NCI-H1436 (cell line): ENCODE measurements at regions not wholly inside any gene's neighbourhood (a gene's known extent, or its start where the extent isn't known, plus 50 kb on each side); places are given as distances from the start of the nearest gene placed in this dataset.

Source experiments
- DNase-seq: peaks from one replicate; lab custom pipeline; 2025; lab: John Stamatoyannopoulos, UW

DNA sequence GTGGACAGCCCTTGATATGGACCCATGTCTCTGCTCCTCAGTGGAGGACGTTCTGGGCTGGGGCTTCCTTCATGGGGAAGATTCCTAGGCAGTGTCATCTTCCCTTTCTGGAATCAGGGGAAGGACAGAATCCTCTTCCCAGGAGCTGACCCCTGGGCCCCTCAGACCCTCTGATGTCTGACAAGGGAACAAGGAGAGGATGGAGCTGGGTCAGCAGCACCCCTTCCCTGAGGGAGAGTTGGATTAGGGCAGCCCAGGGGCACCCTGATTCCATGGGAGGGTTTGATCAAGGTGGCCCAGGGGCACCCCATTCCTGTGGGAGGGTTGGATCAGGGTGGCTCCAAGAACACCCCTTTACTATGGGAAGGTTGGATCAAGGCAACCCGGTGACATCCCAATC lies 86.5 kb downstream of the ACKR3 start:
- DNase-seq: no peak

DNA sequence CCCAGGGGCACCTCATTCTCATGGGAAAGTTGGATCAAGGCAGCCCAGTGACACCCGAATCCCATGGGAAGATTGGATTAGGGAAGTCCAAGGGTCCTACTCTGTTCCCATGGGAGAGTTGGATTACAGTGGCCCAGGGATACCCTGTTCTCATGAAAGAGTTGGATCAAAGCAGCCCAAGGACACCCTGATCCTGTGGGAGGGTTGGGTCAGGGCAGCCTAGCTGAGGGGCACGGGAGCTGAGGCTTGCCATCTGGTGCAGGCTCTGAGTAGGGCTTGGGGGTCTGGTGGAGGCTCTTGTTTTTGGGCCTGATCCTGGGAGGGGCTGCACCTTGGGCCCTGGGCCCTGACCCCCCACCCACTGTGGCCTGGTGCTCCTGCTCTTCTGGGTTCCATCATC lies 87.1 kb downstream of the ACKR3 start:
- DNase-seq: no peak

DNA sequence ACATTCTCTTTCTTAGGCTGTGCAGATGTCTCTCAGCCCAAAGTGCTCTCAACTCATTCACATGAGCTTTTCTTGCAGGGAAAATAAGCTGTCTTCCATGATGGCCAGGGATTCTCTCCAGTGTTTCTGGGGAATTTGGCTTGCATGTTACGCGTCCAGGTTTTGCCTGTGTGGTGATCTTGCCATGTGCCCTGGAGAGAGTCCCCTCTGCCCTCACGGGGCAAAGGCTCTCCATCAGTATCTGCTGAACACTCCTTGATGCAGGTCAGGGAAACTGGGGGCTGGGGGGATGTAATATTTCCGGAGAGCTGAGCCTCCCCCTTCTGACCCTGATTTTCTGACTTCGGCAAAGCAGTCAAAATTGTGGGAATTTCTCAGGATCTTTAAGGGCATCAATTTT lies 87.6 kb downstream of the ACKR3 start:
- no peak for DNase-seq

DNA sequence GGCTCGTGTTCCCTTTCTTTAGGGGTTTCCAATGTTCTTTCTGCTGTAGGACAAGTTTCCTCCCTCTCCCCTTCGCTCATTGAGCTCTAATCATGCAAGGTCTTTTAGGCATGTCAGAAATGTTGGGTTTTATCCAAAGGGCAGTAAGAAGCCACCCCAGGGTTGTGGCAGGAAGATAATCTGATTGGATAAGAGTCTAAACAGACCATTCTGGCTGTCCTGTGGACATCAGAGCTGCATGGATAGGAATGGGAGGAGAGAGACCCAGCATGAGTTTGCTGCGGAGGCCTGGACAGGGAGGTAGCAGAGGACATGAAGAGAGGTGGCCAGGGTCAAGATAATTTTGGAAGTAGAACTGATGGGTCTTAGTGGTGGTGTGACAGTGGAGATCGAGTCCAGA lies 88.2 kb downstream of the ACKR3 start:
- DNase-seq: no peak

DNA sequence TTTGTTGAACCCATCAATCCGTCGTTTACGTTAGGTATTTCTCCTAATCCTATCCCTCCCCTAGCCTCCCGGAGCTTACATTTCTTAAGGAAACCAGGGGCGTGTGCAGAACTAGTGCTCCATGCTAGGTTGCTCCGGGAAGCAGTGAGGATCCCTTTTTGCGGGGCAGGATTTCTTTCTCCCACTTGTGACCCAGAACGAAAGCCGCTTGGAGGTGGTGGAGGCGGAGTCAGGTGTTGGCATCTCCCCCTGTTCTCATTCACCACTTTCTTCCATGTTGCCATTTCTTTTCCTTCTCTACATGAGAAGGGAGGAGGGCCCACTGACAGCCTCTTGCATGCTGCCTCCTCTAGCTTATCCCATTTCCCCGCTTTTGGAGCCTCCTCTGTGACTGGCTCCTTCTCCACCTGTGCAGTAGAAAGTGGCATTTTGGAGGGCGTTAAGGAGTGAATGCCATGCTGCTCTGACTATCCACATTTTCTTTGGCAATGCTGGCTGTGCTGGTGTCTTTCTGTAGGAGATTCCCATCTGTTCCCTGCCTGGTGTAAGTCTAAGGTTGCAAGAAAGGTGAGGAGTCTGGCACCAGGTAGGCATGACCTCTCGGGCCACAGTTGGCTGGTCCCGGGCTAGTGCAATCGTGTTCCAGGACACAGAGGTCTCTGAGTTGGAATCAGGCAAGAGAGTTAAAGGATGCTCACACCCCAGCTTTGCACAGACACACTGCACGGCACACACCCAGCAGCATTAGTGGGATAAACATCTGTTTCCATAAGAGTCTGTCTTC lies 89.5 kb downstream of the ACKR3 start:
- DNase-seq: no peak

DNA sequence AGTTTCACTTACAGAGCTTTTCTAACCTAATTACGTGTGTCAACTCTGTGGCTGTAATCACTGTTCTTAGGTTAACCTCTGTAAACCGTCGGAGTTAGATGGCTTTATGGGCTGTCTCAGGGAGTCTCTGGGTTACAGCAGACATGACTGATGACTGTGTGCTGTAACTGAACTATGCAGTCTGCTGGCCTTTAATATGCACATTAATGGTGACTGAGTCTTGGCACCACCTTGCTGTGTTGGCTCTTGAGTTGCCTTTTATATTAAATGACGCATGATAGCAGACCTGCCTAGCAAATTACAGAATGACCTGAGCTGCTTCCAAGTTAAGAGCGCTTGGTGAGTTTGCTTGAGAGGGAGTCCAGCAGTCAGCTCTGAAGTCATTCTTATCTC lies 90.1 kb downstream of the ACKR3 start:
- DNase-seq: no peak

DNA sequence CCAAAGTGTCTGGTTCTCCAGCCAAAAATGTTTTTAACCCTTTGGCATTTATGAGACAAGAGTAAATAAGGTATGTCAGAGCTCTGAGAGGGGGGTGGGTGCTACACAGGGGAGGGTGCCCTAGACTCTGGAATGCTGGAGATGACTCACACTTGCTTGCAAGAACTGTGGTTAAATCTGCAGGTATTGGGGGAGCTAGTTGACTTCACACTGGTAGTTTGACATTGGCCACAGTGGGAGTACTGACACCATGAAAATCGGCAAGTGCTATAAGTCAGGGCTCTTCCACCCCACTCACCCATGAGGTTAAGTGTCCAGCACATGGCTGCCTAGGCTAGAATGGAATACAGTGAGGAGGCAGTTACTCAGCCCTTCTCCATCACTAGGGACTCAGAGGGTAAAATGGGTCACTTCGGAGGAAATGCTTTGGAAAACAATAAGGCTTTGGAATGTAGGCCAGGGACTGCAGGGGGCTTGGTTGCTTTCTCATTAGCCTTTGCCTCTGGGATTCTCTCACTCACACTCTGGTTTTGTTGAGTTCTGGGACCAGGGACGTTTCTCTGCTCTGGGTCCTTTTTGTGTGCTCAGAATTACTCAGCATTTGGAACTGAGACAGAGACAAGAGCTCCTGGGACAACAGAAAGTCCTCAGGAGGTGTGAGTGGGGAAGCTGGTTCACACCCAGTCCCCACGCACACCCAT lies 91.6 kb downstream of the ACKR3 start:
- DNase-seq: no peak

DNA sequence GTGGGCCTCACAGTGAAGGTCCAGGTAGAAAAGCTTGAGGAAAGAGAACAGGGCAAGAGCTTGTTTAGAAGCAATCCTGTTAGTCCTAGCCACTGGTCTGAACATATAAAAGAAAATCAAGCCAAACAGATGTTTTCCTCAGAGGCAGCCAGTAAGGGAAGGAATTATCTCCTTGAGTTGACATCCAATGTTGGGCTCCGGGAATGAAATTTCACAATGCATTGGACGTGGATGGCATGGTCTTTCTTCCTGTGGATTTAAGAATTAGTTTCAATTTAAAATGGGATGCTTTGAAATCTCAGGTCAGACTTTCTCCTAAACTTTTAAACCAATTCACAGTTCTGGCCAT lies 92.1 kb downstream of the ACKR3 start:
- no peak for DNase-seq

DNA sequence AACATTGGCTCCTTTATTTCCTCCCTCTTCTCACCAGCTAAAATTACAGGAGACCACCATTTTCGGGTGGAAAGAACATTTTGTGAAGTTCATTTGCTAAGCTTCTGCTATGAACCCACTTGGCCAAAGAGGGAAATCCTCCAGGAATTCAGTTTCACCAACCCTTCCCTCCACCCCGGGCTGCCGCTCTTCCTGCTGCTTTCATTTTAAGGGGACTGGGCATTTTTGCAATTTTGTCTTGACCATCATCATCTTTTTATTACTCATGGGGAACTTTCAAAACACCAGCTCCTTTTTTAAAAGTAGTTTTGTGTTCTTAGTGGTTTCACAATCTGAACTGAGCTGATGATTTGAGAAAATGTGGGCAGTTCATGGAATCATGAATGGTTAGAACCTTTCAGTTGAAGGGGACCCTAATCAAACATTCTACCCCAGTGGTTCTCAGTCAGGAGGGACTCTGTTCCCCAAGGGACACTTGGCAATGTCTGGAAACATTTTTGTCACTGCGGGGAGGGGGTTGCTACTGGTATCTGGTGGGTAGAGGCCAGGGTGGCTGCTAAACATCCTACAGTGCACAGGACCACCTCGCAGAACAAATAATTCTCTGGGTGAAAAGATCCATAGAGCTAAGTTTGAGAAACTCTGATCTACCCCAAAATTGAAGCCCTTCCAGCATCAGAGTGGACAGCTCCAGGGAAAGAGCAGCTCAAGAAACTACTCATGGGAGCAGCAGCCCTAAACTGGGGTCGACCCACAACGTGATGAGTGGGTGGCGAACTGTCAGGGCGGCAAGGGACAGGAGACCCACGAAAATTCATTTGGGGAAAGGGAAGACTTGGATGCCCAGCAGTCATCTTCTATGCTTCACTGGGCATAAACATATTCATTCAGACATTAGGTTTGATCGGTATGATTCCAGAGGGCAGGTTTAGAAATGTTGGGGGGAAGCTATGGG lies 92.9 kb downstream of the ACKR3 start:
- DNase-seq: no peak

DNA sequence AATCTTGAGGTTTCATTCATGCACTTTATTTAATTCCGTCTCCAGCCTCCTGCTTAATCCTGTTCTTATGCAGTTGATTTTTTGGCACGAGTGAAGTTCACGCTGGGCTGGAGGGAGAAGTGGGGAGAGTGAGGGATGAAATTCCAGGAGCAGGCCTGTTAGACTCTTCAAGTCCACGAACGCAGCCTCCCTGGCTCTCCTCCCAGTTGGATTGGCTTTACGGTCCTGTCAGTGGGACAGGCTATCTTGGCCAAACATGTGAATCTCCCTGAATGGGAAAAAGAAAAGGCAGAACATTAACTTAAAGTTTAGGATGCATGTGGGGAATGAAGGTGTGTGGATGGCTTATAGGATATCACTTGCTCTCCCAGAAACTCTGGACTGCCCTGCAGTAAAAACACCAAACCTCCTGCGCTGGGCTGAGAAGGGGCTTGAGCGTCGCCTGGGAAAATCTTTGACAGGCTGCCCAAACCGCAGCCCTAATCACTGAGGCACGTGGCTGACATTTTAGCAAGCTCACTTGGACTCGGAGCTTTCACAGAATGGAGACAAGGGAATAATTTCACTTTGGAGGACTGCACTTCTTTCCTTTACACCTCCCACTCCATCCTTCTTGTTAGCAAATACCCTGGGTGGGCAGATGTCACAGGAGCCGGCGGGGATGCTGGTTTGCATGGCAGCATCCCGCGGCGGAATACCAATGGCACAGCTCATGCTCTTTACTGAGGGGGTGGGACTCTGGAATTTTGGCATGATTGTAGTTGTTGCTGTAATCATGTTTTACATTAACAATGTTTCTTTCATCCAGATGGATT lies 93.9 kb downstream of the ACKR3 start:
- no peak for DNase-seq

DNA sequence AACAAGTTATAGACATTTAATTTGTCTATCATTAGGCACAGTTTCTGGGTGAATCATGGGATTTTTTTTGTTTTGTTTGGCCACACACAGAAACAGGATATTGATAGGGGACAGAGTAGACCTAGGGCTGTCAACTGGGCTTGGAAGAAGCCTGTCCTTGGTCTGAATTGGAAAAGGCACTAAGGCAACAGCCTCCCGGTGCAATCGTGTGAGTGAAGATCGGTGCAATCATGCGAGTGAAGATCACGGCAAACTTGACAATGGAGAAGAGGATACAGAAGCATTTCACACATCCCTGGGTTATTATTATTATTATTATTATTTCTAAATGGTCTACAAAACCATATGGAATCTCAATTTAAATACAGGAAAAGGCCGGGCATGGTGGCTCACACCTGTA lies 94.5 kb downstream of the ACKR3 start:
- DNase-seq: no peak

DNA sequence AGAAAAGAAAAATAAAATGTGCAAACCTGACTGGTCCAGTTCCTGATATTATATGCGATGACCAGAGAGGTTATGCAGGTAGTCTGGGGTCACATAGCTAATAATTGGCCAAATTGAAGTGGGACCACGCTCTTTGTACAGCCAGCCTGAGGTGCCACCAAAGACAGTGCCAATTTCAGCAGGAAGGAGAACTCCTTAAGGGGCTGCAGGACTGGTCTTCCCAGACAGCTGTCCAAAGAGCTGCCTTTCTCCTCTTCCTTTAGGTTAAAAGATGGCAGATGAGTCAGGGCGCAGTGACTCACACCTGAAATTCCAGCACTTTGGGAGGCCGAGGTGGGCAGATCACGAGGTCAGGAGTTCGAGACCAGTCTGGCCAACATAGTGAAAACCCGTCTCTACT lies 95.5 kb downstream of the ACKR3 start:
- DNase-seq: no peak

DNA sequence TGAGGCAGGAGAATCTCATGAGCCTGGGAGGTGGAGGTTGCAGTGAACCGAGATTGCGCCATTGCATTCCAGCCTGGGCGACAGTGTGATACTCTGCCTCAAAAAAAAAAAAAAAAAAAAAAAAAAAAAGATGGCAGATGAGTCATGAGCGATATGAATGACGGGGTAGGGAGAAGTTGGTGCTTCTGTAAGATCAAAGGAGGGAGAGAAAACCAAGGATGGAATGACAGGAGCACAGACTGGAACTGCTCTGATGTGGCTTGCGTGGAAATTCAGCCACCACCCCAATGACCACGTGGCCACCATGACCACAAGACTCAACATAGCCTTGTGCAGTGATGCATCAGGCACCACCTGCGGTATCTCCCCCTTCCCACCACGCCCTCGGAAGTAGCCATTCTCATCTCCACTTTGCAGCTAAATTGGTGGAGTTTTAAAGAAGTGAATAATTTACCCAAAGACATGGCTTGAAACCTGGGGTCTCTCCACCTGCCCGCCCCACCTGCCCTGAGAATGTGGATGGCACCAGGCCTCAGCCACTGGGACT lies 96.0 kb downstream of the ACKR3 start:
- DNase-seq: no peak

DNA sequence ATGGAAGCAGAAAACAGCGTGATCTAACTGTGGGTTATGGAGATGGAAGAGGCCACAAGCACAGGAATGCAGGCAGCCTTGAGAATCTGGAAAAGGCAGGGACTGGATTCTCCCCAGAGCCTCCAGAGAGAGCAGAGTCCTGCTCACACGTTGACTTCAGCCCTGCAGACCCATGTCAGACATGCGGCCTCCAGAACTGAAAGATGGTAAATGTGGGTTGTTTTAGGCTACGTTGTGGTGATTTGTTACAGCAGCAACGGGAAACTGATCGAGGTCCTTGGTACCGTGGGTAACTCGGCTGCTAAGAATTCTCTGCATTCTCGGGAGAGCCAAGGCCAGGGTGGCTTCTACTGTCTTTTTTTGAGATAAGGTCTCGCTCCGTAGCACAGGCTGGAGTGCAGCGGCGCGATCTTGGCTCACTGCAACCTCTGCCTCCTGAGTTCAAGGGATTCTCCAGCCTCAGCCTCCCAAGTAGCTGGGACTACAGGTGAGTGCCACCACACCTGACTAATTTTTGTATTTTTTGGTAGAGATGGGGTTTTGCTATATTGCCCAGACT lies 97.1 kb downstream of the ACKR3 start:
- no peak for DNase-seq

DNA sequence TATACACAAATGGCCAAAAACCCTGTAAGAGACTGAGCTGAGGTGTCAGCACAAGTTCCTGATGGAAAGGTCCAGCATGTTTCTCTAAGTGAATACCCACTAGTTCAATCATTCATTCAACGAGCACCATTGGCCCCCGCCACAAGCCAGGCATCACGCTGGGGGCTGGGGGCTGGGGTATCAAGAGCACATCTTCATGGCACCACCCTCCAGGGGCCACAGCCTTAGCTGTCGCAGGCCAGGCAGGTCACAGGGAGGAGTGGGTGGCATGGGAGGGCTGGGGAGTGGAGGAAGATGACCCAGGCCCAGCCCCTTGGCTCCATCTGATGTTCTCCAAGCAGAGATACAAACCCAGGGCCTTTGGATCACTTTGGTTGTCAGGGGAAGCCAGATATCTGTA lies 97.9 kb downstream of the ACKR3 start:
- no peak for DNase-seq

DNA sequence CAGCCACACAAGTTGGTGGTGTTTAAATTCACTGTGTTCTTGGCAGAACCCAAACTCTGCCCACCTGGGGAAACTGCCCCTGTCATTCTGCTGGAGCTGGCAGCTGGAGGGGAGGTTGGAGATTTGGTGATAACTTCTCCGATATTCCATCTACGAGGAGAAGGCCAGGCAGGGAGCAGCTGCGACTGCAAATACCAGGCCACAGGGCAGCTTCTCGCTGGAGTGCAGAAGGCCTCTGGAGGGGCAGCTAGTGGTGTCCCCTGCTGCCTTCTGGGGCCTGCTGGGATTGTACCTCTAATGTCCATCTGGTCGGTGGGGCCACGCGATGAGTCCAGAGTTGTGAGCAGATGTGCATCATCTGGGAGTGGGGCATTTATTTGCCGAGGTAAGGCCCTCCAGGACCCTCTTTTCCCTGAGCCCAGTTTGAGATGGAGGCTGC lies 98.9 kb downstream of the ACKR3 start:
- DNase-seq: no peak

DNA sequence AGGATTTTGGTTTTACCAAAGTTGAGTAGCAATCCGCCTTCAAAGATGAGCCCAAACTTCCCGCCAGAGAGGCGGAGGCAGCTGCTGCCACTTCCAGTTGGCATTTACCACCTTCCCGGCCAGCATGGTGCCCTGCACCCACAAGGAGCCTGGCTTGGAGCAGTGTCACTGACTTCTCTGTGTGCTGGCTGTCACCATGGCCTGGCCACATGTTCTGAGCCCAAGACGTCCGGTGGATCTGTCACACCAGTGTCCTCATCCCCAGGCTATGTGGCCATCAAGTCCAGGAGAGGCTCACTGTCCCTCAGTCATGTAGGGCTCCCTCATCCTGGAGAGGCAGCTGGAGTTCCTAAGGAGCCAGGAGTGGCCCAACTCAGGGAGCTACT lies 100.6 kb downstream of the ACKR3 start:
- no peak for DNase-seq

DNA sequence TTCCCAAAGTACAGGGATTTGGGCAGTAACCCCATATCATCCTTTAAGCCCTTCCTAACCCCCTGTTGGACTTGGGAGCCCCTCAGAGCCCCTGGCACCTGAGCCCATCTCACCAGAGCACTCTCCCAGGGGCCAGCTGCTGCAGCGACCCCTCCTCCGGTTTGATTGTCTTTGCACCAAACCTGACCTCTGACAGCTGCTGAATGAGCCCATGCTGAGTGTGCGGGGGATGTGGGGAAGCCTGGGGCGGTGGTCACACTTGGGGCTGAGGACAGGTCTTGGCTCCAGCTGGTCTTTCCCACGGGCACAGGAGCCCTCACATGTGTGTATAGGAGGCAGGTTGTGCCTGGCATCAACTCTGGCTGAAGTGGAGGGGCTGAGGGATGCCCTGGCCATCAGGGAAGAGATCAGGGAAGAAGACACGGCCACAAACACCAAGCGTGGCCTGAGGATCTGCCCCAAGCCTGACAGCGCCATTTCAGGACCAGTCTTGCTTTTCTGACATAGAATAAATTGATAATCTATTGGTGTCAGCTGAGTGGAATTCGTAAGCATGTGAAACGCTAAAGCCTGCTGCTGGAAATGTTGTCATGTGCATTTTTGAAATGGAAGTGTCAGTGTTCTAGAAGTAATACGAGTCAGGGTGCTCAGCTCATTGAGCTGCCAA lies 102.4 kb downstream of the ACKR3 start:
- no peak for DNase-seq

DNA sequence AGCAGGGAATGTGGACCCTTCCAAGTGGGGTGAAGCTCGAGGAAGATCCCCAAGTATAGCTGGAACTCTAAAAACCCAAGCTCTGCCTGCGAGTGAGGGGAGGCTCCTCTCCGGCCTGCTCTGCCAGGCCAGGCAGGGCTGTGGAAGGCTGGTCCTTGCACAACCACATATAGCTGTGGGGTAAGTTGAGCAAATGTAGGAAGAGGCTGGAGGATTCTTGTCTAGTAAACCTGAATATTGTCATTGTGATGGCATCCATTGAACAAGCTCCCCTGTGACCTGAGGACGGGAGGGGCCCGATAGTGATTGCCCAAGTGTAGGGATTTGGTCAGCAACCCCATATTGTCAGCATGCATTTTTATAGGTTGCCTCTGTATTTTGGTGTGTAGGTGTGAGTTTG lies 103.0 kb downstream of the ACKR3 start:
- DNase-seq: no peak

DNA sequence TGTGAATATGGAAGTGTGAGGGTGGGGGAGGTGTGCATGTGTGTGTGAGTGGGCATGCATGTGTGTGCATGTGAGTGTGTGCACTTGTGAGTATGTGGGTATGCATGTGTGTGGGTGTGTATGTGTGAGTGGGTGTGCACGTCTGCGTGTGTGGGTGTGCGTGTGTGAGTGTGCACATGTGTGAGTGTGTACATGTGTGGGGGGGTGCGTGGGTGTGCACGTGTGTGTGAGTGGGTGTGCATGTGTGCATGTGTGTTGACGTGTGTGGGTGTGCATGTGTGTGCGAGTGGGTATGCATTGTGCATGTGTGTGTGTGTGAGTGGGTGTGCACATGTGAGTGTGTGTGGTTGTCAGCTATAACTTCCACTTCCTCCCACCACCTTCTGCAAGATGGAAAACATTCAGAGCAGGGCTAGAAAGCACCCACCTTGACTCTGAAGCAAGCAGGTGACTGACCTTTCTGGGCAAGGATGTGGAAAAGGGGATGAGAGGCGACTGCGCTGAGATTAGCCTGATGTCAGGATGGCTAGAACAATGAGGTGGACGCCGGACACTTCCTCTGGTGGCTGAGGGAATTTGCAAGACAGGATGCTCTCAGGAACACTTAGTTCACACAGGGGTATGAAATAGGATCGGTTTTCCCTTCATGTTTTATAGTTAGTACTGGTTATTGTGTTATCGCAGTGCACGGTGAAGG lies 103.6 kb downstream of the ACKR3 start:
- DNase-seq: no peak
